Parathyroid adenoma (tissue), 2 donors: ENCODE measurements at regions not wholly inside any gene's neighbourhood (a gene's known extent, or its start where the extent isn't known, plus 50 kb on each side); places are given as distances from the start of the nearest gene placed in this dataset.

Experiments used
- H2AFZ ChIP-seq: fragments of 300-600 bp; sonication (generic); one replicate; pipeline ENCODE4 v1.7.0; 2017; ENCODE audit warnings: antibody characterized with exemption, mild to moderate bottlenecking
- H3K27ac ChIP-seq: fragments of 300-600 bp; sonication (generic); one replicate; pipeline ENCODE4 v1.7.0; 2017
- H3K27me3 ChIP-seq: fragments of 300-600 bp; sonication (generic); one replicate; pipeline ENCODE4 v1.7.0; 2017; ENCODE audit warnings: low read length; ENCODE audit not compliant: control insufficient read depth, insufficient read depth
- H3K36me3 ChIP-seq: fragments of 300-600 bp; sonication (generic); one replicate; pipeline ENCODE4 v1.7.0; 2017; ENCODE audit warnings: low read length; ENCODE audit not compliant: control insufficient read depth, insufficient read depth
- H3K4me1 ChIP-seq: fragments of 300-600 bp; sonication (generic); one replicate; pipeline ENCODE4 v1.7.0; 2017; ENCODE audit warnings: control low read depth
- H3K4me2 ChIP-seq: fragments of 300-600 bp; sonication (generic); one replicate; pipeline ENCODE4 v1.7.0; 2017; ENCODE audit warnings: low read length
- H3K4me3 ChIP-seq: fragments of 300-600 bp; sonication (generic); one replicate; pipeline ENCODE4 v1.7.0; 2017; ENCODE audit warnings: low read depth, low read length
- H3K79me2 ChIP-seq: fragments of 300-600 bp; sonication (generic); one replicate; pipeline ENCODE4 v1.7.0; 2017; ENCODE audit warnings: control low read depth
- H3K9ac ChIP-seq: fragments of 300-600 bp; sonication (generic); one replicate; pipeline ENCODE4 v1.7.0; 2017; ENCODE audit warnings: mild to moderate bottlenecking
- H3K9me3 ChIP-seq: fragments of 300-600 bp; sonication (generic); one replicate; pipeline ENCODE4 v1.7.0; 2017; ENCODE audit warnings: low read length; ENCODE audit not compliant: control insufficient read depth
- TF ChIP-seq, protein P1 (sequence below): fragments of 300-600 bp; sonication (generic); IDR thresholded peaks from one replicate; pipeline ENCODE4 v1.7.0; 2017; ENCODE audit warnings: antibody characterized with exemption, mild to moderate bottlenecking
- donor health status: primary hyperparathyroidism.

GRCh38 chr4:179492260-179493080 lies 2050.2 kb upstream of the AGA start:
- H3K4me2 ChIP-seq = no peak overlapping the region
- H3K79me2 ChIP-seq = no peaks in the 10 kb centered on the region
- no peak overlapping the region for H3K4me3 ChIP-seq
- no peak overlapping the region for H3K27ac ChIP-seq
- no peaks in the 10 kb centered on the region for H3K9me3 ChIP-seq
- no peaks in the 10 kb centered on the region for H3K4me1 ChIP-seq
- no peak overlapping the region for H3K9ac ChIP-seq
- no peak overlapping the region for H2AFZ ChIP-seq
- no peaks in the 10 kb centered on the region for H3K27me3 ChIP-seq
- no peaks in the 10 kb centered on the region for H3K36me3 ChIP-seq
- TF ChIP-seq, protein P1, sequence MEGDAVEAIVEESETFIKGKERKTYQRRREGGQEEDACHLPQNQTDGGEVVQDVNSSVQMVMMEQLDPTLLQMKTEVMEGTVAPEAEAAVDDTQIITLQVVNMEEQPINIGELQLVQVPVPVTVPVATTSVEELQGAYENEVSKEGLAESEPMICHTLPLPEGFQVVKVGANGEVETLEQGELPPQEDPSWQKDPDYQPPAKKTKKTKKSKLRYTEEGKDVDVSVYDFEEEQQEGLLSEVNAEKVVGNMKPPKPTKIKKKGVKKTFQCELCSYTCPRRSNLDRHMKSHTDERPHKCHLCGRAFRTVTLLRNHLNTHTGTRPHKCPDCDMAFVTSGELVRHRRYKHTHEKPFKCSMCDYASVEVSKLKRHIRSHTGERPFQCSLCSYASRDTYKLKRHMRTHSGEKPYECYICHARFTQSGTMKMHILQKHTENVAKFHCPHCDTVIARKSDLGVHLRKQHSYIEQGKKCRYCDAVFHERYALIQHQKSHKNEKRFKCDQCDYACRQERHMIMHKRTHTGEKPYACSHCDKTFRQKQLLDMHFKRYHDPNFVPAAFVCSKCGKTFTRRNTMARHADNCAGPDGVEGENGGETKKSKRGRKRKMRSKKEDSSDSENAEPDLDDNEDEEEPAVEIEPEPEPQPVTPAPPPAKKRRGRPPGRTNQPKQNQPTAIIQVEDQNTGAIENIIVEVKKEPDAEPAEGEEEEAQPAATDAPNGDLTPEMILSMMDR = no peak

GRCh38 chr4:179503976-179504375 lies 2061.7 kb upstream of the AGA start:
- Histone ChIP-seq H3K27ac (no peak overlapping the region), H3K9ac (no peak overlapping the region), H3K27me3 (no peaks in the 10 kb centered on the region), H3K4me3 (no peak overlapping the region), H3K79me2 (no peaks in the 10 kb centered on the region), H3K4me2 (no peak overlapping the region), H3K4me1 (no peaks in the 10 kb centered on the region), H2AFZ (no peak overlapping the region), H3K9me3 (no peaks in the 10 kb centered on the region), H3K36me3 (no peaks in the 10 kb centered on the region)
- TF ChIP-seq, protein P1 = no peak

DNA sequence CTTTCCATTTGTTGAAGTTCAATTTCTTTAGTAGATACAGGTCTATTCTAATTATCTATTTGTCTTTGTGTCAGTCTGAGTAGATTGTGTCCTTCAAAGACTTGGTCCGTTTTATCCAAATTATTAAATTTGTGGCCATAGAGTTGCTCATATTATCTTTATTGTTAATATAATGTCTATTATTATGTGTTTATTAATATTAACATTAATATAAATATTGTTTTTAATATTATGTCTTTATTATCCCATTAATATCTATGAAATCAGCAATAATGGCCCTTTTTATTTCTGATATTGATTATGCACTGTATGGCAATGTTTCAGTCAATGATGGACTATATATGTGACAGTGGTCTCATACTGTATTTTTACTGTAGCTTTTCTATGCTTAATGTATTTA lies 2067.3 kb upstream of the AGA start:
- H3K4me2 ChIP-seq = no peak overlapping the region
- no peaks in the 10 kb centered on the region for H3K9me3 ChIP-seq
- no peaks in the 10 kb centered on the region for H3K36me3 ChIP-seq

GRCh38 chr4:179521952-179522351 lies 2079.7 kb upstream of the AGA start:
- Histone ChIP-seq H2AFZ (no peak overlapping the region), H3K27me3 (no peaks in the 10 kb centered on the region), H3K4me3 (no peak overlapping the region), H3K9me3 (no peaks in the 10 kb centered on the region), H3K9ac (no peak overlapping the region), H3K36me3 (no peaks in the 10 kb centered on the region), H3K4me1 (no peaks in the 10 kb centered on the region), H3K79me2 (no peaks in the 10 kb centered on the region), H3K27ac (no peak overlapping the region), H3K4me2 (no peak overlapping the region)
- TF ChIP-seq, protein P1 = no peak

More for the DNA sequence above, 2067.3 kb upstream of the AGA start:
- H3K4me3 ChIP-seq = no peak overlapping the region
- TF ChIP-seq, protein P1 = no peak
- H3K4me1 ChIP-seq = no peaks in the 10 kb centered on the region
- H3K27ac ChIP-seq = no peak overlapping the region
- H3K9ac ChIP-seq = no peak overlapping the region
- H2AFZ ChIP-seq = no peak overlapping the region
- no peaks in the 10 kb centered on the region for H3K27me3 ChIP-seq
- no peaks in the 10 kb centered on the region for H3K79me2 ChIP-seq

DNA sequence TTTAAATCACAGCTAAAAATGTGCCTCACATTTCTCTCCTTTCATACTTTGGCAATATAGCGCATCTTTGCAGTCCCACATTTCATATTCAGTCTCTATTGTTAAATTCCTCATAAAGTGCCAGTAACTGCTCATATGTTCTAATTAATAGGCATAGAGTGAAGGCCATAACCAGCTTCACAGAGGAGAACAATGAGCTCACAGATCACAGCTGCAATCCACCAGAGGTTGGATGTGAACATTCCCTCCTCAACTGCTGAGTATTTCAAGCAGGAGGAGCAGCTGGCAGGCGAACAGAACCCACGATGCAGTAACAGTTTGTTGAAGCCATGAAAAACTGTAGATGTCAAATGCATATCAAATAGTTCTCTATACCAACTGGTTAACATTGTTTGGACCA lies 2088.7 kb upstream of the AGA start:
- TF ChIP-seq, protein P1 = no peak
- Histone ChIP-seq H3K27ac (no peak overlapping the region), H3K4me1 (no peaks in the 10 kb centered on the region), H3K27me3 (no peaks in the 10 kb centered on the region), H3K9ac (no peak overlapping the region), H3K36me3 (no peaks in the 10 kb centered on the region), H3K4me2 (no peak overlapping the region), H3K4me3 (no peak overlapping the region), H3K79me2 (no peaks in the 10 kb centered on the region), H3K9me3 (no peaks in the 10 kb centered on the region), H2AFZ (no peak overlapping the region)
